Stimulated activated CD4-positive, alpha-beta T cell treated with anti-CD3 and anti-CD28 coated beads, Interleukin-12 subunit alpha, Interleukin-12 subunit beta, amount 100 ng/mL, for 4 hours (primary cell): ENCODE measurements at regions not wholly inside any gene's neighbourhood (a gene's known extent, or its start where the extent isn't known, plus 50 kb on each side); places are given as distances from the start of the nearest gene placed in this dataset.
"Not testable (repeated sequence)": the region's sequence is repeated elsewhere in the genome, so short reads cannot be mapped to it uniquely, and the experiment has no call there.

Experiments used
- DNase-seq: peaks from one replicate; pipeline ENCODE4 v3.0.0-alpha.2; 2020

- no peak for DNase-seq
Measured at GRCh38 chr4:160372390-160372789, 1269.5 kb downstream of the RAPGEF2 start.

- no peak for DNase-seq
Measured at GRCh38 chr4:160373911-160374310, 1271.0 kb downstream of the RAPGEF2 start.

DNA sequence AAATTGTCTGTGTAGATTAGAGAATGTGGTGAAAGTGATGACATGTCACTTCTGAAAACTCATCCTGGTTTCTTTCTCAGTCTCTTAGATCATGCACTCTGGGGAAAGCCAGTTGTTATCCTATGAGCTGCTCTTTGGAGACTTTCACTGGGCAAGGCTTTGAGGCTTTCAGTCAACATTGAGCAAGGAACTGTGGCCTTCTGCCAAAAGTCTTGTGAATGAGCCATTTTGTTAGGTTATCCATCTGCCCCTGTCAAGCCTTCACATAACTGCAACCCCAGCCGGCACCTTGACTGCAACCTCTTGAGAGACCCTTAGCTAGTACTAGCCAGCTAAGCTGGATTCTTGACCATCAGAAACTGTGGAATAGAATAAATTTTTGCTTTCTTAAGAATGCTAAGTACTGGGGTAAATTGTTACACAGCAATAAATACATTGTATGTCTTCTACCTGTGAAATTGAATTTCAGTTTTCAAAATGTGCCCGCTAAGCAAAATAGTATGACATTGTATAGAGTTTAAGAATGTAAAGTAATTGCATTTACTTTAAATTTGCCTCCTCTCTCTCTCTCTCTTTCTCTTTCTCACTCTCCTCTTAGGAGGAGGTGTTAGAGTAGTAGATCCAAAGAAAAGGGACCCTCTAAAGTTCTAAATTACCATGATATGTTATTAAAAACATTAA, 1273.0 kb downstream of the RAPGEF2 start:
- DNase-seq: no peak

GRCh38 chr4:160386846-160387245, 1284.0 kb downstream of the RAPGEF2 start:
- no peak for DNase-seq

DNA sequence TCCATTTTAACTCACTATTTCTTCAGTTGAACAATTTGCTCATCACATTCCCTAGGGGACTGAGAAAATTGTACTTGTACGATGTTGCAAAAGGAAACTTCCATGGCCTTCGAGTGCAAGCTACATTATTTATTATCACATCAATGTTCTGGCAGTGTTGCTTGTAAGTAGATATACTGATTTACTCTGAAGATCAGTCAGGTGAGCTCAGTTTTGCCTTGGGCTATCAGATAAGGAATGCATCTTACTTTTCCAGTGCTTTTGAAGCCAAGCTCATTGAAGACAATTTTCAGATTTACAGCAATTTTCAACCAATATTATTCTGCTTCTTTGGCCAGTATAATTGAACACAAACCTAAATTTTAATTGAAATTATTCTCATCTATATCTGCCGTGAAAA, 1296.9 kb downstream of the RAPGEF2 start:
- no peak for DNase-seq

GRCh38 chr4:160403081-160403480, 1300.2 kb downstream of the RAPGEF2 start:
- no peak for DNase-seq

- no peak for DNase-seq
Measured at GRCh38 chr4:160406263-160406825, 1303.5 kb downstream of the RAPGEF2 start.

DNA sequence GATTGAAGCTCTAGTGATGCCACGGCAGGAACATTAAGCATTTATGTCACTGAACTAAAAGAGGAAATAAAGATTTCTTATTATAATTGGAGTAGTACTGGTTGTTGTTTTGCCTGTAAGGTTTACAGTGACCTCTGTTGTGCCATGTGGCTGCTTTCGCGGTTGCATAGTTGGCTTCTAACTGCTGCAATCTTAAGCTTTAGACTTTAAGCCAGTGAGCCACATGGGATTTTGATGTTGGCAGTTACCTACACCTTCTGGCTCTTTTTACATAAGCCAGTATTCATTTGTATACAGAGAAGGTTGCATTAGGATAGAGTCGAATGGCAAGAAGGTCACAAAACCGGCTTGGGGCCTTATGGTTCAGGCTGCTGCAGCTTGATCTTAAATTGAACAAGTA, 1311.6 kb downstream of the RAPGEF2 start:
- DNase-seq: no peak

DNA sequence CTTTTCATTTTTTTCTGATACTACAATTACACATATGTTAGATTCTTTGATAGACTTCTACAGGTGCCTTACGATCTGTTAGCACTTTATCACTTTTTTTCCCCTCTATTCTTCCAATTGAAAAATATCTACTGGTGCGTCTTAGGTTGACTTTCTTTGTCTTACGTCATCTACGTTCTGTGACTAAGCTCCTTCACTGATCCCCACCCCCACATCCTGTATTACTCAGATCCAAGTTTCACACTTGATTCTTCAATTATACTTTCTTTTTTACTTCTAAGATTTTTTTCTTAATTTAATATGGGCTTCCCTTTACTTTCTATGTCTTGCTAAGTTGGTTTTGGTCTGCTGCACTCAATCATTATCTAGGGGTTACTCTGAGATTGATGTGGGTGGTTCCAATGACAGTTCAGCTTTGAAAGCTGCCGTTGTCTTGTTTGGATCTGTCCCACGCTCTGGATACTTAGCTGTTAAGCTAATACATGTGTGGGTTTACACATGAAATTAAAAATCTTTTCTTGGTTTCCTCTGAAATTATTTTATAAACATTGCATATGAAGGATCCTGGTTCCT, 1321.1 kb downstream of the RAPGEF2 start:
- no peak for DNase-seq

- DNase-seq: no peak
Measured at GRCh38 chr4:160426233-160426632, 1323.4 kb downstream of the RAPGEF2 start.

GRCh38 chr4:160450876-160451275, 1348.0 kb downstream of the RAPGEF2 start:
- DNase-seq: no peak

DNA sequence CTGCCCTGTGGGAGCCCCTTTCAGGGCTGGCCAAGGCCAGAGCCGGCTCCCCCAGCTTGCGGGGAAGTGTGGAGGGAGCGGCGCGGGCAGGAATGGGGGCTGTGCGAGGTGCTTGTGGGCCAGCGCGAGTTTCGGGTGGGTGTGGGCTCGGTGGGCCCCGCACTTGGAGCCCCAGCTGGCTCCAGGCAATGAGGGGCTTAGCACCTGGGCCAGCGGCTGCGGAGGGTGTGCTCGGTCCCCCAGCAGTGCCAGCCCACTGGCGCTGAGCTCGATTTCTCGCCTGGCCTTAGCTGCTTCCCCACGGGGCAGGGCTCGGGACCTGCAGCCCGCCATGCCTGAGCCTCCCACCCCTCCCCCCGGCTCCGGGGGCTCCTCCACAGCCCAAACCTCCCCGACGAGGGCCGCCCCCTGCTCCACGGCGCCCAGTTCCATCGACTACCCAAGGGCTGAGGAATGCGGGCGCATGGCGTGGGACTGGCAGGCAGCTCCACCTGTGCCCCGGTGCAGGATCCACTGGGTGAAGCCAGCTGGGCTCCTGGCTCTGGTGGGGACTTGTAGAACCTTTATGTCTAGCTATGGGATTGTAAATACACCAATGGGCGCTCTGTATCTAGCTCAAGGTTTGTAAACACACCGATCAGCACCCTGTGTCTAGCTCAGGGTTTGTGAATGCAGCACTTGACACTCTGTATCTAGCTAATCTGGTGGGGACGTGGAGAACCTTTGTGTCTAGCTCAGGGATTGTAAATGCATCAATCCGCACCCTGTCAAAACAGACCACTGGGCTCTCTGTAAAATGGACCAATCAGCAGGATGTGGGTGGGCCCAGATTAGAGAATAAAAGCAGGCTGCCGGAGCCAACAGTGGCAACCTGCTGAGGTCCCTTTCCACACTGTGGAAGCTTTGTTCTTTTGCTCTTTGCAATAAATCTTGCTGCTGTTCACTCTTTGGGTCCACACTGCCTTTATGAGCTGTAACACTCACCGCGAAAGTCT, 1379.1 kb downstream of the RAPGEF2 start:
- DNase-seq: not testable (repeated sequence)

- DNase-seq: no peak
Measured at GRCh38 chr4:160485071-160485687, 1382.3 kb downstream of the RAPGEF2 start.

DNA sequence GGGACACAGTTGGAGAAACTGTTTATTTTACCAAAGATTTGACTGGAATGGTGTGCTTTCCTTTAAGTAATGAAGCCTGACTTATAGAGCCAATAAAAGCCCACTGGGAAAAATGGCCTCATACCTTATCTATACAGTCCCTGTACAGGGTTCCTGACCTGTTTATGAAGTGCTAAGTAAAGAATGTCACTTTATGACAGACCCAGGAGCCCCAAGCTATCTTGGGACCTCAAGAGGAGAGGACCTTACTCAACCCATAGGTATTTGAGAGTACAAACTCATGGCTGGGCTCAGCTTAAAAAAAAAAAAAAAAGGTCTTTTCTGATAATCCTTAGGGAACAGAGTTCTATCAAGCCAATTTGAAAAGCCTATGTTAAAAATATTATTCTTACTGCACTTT, 1389.3 kb downstream of the RAPGEF2 start:
- no peak for DNase-seq

DNA sequence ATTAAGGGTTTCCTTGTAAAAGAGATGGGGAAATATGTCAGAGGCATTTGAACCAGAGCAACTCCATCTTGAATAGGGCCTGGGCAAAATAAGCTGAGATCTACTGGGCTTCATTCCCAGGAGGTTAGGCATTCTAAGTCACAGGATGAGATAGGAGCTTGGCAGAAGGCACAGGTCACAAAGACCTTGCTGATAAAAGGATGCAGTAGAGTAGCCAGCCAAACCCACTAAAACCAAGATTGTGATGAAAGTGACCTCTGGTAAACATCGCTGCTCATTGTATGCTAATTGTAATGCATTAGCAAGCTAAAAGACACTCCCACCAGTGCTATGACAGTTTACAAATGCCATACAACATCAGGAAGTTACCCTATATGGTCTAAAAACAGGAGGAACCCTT, 1390.3 kb downstream of the RAPGEF2 start:
- no peak for DNase-seq

- no peak for DNase-seq
Measured at GRCh38 chr4:160495356-160495755, 1392.5 kb downstream of the RAPGEF2 start.

GRCh38 chr4:160498211-160498610, 1395.3 kb downstream of the RAPGEF2 start:
- no peak for DNase-seq

DNA sequence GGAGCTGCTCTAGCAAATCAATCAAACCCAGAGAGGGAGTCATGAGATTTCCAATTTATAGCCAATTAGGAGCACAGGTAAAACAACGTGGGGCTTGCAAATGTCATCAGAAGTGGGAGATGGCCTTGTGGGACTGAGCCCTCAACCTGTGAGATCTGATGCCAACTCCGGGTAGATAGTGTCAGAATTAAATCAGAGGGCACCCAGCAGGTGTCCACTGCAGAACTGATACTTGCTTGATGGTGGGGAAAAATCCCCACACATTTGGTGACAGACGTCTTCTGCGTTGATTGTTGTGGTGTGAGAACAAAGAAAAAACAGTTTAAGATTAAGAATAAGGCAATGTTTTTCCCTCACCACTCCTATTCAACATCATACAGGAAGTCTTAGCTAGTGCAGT, 1402.8 kb downstream of the RAPGEF2 start:
- DNase-seq: no peak

GRCh38 chr4:160510928-160511327, 1408.0 kb downstream of the RAPGEF2 start:
- no peak for DNase-seq

DNA sequence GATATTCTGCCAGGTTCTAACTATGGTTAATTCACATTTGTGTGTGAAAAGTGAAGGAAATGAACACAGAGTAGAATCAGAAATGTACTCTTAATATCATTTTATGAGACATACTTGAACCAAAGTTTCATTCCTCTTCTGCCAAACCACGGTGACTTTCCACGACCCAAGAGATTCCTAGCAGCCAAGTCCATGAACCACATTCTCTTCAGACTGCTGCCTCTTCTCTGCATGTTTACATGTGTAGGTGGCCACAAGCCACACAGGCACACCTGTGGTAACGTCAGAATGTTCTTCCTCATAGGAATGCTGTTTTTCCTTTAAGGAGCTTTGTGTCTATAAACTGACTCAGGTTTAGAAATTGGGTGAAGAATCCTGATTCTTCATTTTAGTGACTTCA, 1411.2 kb downstream of the RAPGEF2 start:
- no peak for DNase-seq

DNA sequence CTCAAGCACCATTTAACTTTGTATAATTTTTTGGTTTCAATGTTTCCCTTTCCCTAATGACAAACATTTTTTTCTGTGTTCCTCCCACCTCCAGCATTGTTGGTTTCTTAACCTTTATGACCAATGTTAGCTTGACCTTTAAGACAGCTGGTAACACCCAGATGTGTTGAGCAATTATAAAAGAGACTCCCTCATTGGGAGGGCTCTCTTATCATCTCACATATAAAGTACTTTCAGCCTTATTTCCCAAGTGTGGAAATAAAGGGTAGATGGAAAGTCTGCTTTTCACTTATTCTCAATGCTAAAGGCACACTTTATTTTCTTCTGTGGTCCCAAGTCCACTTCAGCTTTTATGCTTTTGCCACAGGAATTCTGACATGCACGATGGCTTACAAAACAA, 1420.4 kb downstream of the RAPGEF2 start:
- DNase-seq: no peak

DNA sequence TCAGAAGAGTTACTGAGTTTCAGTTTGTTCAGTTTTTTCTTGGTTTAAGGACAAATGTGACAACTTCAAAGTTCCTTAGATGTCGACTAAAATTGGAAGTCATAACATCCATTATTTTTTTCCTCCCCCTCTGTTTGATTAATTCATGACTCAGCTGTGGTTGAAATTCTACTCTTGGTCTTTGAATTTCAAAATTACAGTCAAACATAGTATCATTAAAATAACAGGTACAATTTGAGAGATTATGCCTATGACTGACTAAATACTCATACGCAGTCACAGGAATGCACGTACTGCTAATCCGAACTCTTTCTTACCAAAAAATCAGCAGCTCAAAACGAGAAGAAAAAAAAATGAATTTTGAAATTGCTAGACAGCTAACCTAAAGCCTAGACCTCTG, 1434.8 kb downstream of the RAPGEF2 start:
- DNase-seq: no peak

- DNase-seq: no peak
Measured at GRCh38 chr4:160546201-160546600, 1443.3 kb downstream of the RAPGEF2 start.
